GM19372 (cell line): ENCODE measurements at regions not wholly inside any gene's neighbourhood (a gene's known extent, or its start where the extent isn't known, plus 50 kb on each side); places are given as distances from the start of the nearest gene placed in this dataset.

Experiments
- ATAC-seq: cut with Tn5 transposase; IDR thresholded peaks from one replicate; pipeline ENCODE4 v1.9.1; 2021; ENCODE audit warnings: mild to moderate bottlenecking, low read depth, moderate library complexity; ENCODE audit not compliant: unreplicated experiment

DNA sequence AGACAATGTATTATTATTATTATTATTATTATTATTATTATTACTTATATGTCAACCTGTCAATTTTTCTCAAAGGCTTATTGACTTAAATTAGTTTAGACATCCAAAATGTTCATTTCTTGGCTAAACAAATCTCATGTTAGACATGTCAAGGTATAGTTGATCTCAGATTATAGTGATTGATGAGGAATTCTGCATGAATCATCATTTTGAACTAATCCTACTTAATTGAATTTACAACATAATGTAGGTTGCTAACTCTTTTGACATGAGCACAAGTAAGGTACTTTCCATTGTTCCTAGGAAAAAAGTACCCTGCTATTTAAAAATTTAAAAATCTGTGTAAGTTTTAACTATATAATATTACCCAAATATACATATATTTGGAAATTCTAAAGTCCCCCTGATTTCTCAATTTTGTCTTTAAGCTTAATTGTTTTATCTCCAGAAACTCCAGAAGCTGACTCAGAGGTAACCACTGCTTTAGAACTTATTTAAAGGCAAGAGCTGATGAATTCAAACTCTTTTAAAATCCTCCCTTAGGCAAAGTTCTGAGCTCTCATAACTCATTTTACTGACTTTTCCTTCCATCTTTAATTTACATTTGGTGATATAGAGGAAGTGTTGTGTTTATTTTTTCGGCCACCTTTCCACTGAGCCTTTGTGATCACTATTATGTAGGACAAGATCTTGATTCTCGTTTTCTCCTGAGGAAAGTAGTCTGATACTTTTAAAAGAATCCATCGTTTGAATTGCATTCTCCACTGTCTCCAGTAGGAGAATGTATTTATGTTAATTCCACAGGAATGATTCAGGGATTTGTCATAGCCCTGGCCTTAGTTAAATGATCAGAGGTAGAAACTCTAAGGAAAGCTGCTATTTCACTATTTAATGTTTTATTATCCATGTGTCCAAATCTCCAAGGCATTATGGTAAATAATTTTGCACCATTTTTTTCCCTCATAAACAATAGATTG is 1304.5 kb downstream of the AACS start:
- no peak for ATAC-seq

DNA sequence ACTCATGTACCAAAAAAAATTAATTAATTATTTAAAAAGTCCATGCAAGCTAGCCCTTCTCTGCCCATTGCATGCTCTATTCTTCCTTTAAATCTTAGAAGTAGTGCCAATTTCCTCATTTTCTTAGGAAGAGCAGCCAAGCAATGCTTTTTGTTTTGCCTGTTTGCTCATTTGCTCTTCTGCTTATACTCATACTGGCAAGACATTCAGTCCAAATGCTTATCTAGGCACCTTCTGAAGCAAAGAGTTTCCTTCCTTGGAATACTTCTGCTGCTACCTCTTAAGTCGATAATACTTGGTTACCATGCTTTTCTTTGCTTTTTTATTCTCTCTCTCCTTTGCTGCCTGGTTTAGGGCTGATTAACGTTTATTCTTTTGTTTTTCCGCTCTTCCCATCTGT is 1318.3 kb downstream of the AACS start:
- ATAC-seq: no peak

DNA sequence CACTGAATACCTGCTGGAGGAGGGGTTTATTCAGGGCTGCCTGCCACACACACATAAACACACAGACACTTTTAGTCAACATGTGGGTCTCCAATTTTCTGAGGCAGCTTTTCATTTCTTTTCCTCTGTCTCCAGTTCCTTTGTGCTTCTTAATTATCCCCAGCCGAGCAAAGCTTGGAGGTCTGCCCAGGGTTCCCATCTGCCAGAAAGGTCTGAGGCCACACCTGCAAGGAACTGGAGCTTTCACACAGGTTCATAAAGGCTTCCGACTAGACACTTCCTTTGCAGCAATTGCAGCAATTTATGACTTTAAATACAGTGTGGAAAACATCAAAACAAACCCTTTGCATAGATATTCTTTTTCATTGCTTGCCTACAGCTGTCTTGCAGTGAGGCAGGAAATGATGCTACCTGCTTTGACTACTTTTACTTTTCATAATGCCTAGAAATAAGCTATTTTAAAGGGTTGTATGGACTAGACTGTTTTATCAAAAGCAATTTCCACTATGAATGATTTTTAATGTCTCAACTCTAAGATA is 1318.9 kb downstream of the AACS start:
- ATAC-seq: no peak

DNA sequence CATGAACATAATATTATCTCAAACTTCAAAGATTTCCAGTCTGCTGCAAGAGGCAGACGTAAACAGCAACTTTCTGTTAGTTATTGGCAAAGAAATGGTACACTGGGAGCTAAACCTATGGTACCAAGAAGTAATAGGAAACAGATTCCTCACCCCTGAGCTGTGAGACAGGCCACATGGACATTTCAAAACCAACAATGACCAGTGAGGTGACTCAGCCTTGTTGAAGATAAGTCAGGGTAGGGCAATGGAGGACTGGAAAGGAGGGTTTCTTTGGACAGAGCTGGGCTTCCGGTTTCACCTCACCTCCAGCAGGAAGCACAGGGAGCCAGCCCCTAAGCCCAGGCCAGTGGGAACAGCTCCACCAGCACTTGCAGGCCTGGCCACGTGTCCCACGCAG is 1320.5 kb downstream of the AACS start:
- ATAC-seq: no peak

DNA sequence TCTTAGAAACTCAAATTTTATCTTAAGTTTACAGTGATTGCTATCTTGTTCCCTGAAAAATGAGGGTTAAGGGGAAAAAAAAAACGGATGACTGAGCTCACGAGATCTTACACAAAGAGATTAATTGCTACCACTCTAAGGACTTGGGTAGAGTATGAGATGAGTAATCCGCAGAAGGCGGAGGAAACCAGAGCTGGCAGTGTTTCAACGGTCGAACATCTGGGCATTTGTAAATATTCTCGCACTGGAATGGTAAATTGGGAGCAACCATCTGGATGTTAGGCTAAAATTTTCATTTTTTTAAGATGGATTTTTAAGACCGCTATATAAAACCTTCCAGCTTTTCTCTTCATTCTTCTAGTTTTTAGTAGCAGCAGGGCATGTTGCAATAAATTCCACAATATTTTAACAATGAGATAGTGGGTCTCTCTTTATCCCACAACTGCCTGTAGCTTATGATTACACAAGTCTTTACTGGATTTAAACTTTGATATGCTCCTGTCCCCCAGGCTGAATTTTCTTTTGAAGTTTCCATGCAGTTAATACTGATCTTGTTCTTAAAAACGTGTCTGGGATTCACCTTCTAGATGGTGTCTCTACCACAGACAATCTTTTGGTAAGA is 1324.1 kb downstream of the AACS start:
- ATAC-seq: no peak

DNA sequence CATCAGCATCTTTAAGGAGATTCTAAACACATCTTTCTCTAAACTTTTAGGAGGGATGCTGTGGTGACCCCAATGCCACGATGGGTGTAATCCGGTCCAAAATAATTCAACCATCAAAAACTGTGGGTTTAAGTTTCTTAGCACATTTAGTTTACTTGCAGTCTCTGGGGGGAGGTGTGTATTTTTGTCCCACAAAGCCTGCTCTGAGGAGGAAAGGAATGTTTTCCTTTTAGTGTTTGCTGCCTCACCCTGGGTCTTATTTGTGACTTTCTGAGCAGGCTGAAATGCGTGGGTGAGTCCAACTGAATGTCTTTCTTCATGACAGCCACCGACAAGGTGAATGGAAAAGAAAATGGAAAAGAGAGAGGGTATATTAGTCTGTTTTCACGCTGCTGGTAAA is 1324.7 kb downstream of the AACS start:
- no peak for ATAC-seq

DNA sequence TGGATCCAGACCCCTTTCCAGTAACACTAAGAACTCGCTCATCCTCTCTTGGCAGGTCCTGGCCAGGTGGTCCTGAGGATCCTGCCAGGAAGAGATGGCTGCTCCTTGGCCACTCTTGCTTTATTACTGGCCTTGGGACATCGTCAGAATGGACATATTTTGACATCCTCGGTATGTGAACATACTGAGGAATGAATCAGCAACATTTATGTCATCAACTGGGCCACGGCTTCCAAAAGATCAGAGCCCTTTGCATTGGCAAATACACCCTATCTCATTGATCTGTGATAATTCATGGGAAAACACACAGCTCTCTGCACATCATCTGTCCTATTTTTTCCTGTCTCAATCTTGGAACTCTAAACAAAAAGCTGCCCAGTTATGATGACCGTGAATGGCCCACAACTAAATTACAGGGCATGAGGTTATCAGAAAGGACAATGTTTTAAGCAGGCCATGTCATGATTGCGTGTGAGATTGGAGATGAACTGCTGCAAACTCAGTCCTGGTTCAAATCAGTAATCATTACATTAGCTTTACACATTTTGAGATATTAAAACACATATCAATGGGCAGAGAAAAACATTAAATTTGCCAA is 1325.8 kb downstream of the AACS start:
- no peak for ATAC-seq

DNA sequence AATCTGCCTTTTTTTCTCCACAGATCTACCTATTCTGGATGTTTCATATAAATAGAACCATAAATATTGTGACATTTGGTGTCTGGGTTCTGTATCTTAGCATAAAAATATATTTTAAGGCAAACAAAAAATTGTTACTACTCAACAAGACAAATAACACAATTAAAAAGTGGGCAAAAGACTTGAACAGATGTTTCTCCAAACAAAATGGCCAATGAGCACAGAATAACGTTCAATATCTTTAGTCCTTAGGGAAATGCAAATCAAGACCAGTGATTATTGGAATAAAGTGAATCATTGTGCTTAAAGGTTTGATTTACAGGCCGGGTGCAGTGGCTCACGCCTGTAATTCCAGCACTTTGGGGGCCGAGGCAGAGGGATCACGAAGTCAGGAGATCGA is 1331.3 kb downstream of the AACS start:
- ATAC-seq: no peak

DNA sequence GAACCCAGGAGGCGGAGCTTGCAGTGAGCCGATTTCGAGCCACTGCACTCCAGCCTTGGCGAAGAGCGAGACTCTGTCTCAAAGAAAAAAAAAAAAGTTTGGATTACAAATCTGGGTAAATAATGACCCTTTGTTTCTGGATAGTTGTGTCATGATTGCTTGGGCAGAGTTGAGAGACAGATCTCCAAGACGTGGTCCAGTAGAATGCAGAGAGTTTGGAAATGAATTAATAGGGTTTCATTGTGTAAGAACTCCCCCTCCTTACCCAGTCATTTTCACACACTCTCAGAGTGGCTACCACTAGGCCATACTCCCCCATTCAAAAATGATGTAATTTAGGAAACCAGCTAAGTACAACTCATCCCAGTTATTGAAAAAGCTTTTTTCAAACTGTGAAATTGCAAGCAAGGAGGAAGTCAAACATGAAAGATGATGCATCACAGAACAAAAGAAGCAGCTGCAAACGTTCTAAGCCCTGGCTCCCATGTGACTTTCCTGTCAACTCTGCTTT is 1331.9 kb downstream of the AACS start:
- ATAC-seq: no peak

DNA sequence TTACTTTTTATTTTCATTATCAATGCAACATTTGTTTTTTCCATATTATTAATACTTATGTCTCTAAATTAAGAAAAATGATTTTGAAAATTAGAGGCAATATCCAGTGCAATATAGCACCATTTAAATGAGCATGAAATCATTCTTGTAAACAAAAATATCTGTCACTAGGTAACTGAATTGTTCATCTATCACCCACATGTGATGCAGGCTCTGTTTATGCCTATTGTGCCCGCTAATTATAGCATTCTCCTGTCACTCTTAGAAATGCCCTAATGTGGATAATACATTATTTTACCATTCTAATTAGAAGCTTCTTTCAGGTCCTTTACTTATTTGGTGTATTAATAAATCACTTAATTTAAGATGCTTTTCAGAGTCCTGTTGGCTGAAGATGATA is 1332.4 kb downstream of the AACS start:
- ATAC-seq: no peak

DNA sequence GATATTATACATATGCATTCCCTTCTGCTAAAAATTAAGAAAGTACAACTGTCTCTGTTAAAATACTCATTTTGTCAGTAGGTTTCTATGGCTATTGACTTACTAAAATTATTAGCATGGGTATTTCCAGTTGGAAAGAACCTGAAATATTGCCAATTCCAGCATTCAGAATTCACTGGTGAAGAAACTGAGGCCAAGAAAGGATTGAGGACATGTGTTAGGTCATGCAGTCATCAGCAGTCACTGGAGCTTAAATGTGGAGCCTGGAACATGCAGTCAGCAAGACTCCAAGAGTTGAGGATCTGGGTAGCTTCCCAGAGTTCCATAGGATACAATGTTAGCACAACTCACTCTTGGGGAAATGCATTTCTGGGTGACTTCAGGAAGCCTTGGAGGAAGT is 1335.6 kb downstream of the AACS start:
- ATAC-seq: no peak

DNA sequence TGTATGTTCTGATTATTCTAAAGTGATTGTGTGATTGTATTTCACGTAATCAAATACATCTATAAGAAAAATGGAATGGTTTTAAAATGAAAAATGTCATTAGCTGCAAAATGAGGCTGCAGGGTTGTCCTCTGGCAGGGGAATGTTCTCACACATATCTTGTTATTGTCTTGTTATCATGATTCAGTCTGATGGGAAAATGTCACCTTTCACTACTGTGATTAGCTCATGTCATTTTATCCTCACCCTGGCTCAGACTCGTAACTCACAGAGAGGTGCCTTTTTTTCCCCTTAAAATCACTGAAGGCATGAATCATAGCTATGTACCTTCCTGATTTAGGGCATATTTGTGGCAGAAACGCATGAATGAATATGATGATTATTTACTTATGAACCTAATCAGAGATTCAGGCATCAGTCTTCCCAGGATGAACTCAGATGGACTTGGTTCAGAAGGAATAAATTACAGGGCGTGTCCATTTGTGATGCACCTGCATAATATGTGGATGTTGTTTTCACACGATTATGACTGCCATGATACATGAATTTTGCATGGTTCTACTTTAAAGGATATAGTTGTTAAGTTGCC is 1339.2 kb downstream of the AACS start:
- no peak for ATAC-seq

DNA sequence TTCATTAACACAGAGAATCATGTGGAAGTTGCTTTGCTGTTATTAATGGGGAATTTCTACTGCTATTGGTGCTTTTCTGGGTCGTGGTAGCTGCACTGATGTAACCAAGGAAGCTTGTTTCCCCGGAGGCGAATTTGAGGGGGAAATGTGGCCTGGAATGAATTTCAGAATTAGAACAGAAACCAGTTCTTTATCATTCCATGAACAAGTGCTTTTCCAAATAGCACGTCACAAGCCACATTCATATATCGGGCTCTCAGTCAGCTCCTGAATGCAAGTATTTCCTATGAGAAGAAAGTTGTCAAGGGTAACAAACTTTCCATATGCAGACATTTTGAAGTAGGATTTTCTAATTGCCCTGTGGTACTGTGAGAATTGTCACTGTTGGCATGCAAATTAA is 1353.2 kb downstream of the AACS start:
- ATAC-seq: no peak

DNA sequence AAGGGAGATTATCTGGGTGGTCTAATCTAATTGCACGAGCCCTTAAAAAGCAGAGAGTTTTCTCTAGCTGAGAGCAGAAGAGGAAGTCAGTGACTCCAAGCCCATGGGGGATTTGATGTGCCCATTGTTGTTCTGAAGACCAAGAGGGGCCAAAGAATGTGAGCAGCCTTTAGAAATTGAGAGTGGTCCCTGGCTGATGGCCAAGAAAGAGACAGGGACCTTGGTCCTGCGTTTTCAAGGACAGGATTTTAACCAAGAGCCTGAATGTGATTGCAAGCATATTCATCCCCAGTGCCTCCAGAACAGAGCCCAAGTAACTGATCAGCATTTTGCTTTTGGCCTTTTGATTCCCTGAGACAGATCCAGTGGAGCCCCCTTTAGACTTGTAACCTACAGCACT is 1353.9 kb downstream of the AACS start:
- ATAC-seq: no peak

DNA sequence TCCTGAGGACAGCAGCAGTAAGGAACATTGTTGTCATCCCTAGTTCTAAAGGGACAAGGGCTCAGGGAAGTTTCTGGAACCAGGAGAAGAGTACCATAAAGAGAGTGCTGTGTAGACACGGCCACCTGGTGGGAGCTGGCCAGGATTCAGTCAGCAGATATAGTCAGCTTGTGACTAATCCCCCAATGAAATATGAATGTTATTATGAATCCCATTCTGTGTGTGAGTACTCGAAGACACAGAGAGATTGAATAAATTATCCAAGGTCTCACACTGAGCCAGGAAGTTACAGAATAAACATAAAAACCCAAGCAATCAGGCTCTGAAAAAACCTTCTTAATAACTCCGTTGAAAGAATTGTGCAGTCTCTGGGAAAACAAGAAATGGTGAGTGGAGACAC is 1359.5 kb downstream of the AACS start:
- ATAC-seq: no peak

DNA sequence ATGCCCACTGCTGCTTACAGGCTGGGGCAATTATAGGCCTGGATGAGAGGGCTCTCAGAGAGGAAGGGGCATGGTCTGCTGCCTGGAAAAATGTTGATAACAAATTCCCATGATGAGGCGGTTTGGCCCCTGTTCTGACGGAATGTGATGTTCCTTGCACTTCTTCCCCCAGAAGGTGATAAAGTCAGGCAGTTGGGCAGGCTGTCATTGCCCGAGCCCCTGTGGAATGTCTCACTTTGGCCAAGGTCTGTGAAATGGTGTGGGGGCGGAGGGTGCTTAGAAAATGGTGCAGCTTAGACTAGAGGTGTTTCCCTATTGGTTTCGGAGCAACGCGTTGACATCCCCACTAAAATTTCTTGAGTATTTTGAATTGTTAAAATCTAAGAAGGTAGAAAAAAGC is 1360.0 kb downstream of the AACS start:
- no peak for ATAC-seq

DNA sequence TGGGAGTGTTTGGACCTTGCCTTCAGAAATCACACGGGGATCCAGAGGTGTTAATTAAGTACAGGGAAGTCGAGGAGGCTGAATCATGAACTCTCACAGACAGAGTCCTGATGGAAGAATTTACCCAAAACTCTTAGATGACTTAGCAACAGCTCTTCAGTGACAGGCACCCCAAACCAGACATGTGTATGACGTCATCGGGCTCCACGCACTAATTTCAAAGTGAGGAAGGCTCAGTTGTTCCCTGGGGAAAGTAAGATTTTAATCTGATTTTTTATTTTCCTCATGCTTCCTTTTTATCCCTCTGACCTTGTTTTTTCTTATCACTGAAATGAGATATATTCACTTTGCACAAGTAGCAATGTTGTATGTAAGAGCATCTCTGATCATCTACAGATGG is 1363.5 kb downstream of the AACS start:
- no peak for ATAC-seq

DNA sequence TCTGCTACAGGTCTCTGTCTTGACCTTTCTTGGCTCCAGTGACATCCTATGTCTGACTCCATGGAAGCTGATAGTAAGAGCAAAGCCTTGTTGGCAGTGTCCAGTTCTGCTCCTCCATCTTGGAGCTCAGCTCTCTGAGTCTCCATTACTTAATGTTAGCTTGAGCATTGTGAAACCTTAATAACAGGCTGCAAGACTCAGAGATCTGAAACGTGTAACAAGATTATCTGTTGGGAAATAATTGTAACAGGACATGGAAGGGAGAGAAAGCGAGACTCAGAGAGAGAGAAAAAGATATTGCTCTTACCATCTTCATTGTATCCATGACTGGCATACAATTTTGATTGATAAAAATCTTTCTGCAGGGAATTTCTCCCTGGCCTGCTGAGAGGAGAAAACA is 1365.7 kb downstream of the AACS start:
- no peak for ATAC-seq

DNA sequence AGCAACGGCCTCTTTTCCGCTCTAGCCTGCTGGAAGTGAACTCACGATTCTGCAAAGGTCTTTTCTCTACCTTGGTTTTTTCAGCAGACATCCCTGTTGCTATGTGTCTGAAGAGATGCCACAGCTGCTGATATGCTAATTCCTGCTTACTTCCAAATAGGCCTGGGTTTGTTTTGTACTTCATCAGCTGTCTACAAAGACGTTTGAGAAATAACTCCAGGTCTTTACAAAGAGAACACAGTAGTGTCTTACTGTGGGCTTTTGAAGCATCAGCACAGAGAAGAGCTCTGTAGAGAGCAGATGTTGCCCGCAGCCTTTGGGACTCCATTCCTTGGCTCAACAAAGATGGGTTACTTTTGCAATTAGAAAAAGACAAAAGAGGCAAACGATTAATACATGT is 1366.5 kb downstream of the AACS start:
- no peak for ATAC-seq

DNA sequence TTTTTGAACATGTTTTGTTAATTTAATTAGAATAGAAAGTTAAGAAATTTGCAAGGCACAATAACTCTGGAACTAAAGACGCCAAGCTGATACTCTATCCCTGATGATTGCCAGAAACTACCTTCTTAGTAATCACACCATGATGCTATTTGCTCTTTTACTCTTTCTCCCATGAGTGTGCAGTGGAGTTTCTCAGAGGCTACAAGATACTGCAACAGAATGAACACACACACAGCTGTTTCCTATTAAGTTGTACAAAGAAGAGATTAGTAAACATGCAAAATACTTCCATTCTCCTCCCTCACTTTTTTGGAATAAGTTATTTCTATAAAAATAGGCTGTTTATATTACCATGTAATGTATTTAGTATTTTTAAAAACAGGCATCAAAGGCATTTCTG is 1367.5 kb downstream of the AACS start:
- ATAC-seq: no peak
